AG10803 (cell line): ENCODE measurements at regions not wholly inside any gene's neighbourhood (a gene's known extent, or its start where the extent isn't known, plus 50 kb on each side); places are given as distances from the start of the nearest gene placed in this dataset.

Experiments
- DNase-seq: peaks from one replicate; pipeline ENCODE4 v3.0.0; 2010; ENCODE audit warnings: low read depth
- H3K4me3 ChIP-seq: 2 replicates; pipeline ENCODE4 v1.5.1; 2011; ENCODE audit warnings: mild to moderate bottlenecking, low read length, control low read depth
- CTCF ChIP-seq: conservative IDR thresholded peaks from 2 replicates; pipeline ENCODE4 v1.5.1; 2011; ENCODE audit warnings: mild to moderate bottlenecking, low read length, control low read depth, inconsistent platforms

GRCh38 chr4:101500742-101501141 lies 153.4 kb upstream of the PPP3CA start:
- H3K4me3 ChIP-seq = no peak overlapping the region
- no peak for DNase-seq
- no peak for TF ChIP-seq CTCF

- H3K4me3 ChIP-seq = no peak overlapping the region
- no peak for DNase-seq
- TF ChIP-seq CTCF = no peak
Observed at GRCh38 chr4:101475246-101475645, 127.9 kb upstream of the PPP3CA start.

GRCh38 chr4:101471201-101471600 lies 123.9 kb upstream of the PPP3CA start:
- H3K4me3 ChIP-seq = no peak overlapping the region
- no peak for TF ChIP-seq CTCF
- DNase-seq = peak; percentile 13

GRCh38 chr4:101464596-101464995 lies 117.3 kb upstream of the PPP3CA start:
- TF ChIP-seq CTCF = no peak
- DNase-seq = no peak
- no peak overlapping the region for H3K4me3 ChIP-seq

GRCh38 chr4:101458914-101459313 lies 111.6 kb upstream of the PPP3CA start:
- H3K4me3 ChIP-seq = no peak overlapping the region
- no peak for TF ChIP-seq CTCF
- peak; percentile 19 for DNase-seq

GRCh38 chr4:101458473-101458872 lies 111.1 kb upstream of the PPP3CA start:
- no peak for TF ChIP-seq CTCF
- no peak overlapping the region for H3K4me3 ChIP-seq
- no peak for DNase-seq

GRCh38 chr4:101451086-101451485 lies 103.8 kb upstream of the PPP3CA start:
- peak; percentile 3 for DNase-seq
- no peak for TF ChIP-seq CTCF
- H3K4me3 ChIP-seq = no peak overlapping the region
